ENCODE measurements at regions not wholly inside any gene's neighbourhood (a gene's known extent, or its start where the extent isn't known, plus 50 kb on each side); places are given as distances from the start of the nearest gene placed in this dataset.

DNA sequence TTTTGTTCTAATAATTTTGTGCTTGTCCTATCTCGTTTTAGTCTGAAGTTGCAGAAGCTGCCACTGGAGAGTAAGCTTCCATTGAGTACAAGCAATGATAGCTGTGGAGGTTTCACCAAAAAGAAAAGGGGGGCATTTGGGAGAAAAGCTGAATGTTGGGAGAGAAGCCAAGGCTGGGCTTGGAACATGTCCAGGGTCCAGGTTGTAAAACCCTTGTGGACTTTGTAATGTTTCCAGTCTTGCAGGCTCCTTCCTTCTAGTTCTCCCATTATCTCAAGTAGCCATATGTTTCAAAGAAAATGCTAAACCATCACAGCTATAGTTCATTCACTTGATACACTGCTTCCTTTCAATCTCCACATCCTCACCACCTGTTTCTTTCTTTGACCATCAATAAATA, 880.2 kb downstream of the NLGN4Y start:
- no peak for DNase-seq

DNA sequence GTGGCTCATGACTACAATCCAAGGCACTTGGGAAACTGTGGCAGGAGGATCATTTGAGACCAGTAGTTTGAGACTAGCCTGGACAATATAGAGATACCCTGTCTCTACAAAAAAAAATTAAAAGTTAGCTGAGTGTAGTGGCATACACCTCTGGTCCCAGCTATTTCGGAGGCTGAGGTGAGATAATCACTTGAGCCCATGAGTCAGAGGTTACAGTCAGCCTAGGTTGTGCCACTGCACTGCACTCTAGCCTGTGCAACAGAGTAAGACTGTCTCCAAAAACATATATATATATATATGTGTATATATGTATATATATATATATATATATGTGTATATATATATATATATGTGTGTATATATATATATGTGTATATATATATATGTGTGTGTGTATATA, 890.8 kb downstream of the NLGN4Y start:
- DNase-seq: no peak

DNA sequence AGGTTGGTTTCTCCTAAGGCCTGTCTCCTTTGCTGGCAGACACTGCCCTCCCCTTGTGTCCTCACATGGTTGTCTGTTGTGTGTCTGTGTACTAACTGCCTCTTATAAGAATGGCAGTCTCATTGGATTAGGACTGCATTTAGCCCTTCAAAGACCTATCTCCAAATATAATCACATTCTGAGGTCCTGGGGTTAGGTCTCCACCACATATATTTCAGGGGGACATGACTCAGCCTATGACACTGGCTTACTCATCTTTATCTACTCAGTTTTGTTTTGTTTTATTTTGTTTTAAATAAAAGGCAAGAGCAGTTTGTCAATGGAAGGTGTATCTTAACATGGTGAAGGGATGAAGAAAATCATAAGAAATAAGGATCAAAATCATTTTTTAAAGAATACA, 894.3 kb downstream of the NLGN4Y start:
- no peak for DNase-seq

DNA sequence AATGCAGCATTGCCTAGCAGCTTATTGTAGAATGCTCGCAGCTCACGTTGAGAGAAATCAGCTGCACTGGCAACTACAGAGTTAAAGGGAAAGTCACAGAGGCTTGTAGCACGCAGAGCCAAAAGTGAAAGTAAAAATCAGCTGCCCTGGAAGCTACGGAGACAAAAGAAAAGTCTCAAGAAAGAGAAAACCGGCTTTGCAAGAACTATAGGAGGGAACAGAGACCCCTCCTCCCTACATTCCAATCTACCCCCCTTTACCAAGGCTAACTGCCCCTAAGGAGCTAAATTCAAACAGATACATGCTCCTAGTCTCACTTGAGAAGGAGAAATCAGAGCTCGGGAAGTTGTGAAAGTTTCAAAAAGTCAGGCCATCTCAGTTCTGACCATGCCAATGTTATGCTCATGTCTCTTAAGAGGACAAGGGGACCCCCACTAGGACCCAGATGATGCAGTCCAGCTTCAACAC, 900.4 kb downstream of the NLGN4Y start:
- no peak for DNase-seq

DNA sequence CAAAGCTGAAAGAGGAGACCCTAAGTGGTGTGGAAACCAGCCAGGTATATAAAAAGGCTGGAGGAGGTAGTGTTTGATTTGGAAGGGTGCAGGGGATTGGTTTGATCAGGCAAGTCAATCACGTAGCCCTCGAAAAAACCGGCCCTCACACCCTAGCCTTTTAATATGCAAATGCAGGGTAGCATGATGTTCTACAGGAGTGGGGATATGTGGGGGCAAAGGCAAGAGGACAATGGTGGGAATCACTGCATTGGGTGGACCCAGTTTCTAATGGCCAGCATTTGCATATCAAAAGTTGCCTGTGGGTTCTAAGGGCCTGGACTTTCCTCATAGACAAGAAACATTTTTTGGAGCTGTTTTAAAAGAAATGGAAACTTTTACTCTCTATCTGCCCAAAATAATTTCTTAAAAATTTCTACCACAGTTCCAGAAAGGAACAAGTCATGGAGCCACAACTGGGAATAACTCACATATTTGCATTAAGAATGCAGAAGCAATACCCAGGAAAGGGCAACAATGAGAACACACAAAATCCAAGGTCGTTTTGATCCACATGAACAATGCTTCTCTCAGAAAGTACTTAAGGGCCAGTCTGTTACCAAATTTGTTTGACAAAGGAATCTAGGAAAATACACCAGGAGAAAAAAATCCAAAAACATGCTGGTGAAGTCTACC, 915.8 kb downstream of the NLGN4Y start:
- DNase-seq: no peak

DNA sequence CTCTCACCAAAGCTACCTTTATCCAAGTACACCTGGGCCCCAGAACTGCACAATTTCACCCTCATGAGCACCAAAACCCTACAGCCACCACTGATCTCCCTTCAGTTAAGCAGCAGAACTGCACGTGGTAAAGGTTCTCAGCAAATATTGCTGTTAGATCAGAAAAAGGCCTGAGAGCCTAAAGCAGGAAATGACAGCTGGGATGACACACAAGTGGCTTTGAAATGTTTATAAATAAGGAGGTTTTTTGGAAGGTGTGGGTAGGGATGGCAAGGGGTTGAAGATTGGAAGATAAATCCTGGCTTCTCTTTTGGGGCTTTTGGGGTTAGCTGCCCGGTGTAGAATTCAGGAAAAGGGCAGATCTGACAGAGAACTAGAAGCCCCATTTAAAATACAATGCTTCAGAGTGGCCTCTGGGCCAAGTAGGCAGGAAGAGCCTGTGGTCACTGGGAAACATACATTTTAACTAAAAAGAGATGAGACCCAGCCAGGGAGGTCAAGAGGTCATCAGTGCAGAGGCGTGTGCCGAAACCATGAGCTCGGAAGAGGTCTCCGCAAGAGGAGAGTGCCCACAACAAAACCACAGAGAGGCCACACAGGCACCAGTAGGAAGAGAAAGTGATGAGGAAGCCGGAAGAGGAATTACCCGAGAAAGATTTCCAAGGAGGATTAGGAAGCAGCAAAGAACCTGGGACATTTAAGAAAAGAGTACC, 916.5 kb downstream of the NLGN4Y start:
- DNase-seq: no peak

DNA sequence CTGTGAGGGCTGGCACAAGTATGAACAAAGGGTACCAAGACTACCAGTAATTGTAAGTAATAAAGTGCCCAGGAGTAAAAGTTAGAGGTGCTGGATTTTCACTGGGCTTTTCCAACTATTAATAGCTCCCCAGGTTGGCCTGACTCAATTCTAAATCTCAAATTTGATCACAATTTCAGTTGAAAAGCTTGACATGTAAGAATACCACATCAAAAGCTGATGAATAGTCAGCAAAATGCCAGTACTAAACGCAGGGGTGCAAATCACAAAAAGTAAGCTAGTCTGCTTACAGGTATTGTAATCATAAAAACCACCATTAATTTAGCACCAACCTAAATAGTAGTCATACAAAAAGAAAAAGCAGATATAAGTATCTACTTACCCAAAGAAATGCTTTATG, 917.5 kb downstream of the NLGN4Y start:
- no peak for DNase-seq

DNA sequence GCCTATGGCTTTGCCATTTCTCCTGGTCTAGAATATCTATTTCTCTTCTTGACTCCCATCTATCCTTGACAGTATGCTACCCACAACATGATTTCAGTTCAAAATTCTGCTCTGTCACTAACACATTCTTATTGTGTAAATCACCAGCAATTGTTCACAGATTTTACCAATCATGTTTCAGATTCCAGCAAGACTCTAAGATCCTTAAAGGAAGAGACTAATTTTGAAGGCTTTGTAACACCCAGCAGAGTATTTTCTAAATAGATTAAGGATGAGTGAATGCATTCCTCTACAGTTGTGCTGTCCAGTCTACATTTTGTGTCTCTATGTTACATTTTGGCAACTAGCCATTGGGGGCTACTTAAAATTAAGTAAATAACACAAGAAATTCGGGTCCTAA, 921.5 kb downstream of the NLGN4Y start:
- DNase-seq: no peak

DNA sequence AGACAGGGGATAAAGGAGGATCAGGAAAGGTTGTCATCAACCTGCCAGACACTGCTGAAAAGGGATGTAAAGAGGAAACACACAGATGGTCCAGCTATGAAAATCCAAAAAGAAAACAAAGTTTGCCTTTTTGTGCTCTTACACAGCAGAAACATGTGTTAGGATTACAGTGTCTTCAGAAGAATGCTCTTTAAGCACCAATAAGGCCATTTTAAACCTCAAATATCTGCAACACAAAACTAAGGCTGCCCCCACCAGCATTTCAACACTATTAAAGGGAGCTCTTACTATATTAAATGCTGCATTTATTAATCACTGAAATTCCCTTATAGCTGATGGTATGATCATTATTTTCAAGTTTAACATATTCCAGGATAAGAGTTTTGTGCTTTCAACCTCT, 922.5 kb downstream of the NLGN4Y start:
- no peak for DNase-seq

DNA sequence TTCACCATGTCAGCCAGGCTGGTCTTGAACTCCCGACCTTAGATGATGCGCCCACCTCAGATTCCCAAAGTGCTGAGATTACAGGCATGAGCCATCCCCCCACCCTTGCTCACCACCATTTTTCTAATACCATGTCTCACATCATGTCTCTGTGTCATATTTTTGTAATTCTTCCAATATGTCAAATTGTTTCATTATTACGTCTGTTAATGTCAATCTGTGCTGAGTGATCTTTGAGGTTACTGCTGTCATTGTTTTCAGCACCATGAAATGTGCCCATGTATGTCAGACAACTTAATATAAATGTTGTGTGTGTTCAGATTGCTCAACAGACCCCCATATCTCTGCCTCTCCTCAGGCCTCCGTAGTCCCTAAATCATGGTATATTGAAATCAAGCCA, 923.6 kb downstream of the NLGN4Y start:
- DNase-seq: no peak

DNA sequence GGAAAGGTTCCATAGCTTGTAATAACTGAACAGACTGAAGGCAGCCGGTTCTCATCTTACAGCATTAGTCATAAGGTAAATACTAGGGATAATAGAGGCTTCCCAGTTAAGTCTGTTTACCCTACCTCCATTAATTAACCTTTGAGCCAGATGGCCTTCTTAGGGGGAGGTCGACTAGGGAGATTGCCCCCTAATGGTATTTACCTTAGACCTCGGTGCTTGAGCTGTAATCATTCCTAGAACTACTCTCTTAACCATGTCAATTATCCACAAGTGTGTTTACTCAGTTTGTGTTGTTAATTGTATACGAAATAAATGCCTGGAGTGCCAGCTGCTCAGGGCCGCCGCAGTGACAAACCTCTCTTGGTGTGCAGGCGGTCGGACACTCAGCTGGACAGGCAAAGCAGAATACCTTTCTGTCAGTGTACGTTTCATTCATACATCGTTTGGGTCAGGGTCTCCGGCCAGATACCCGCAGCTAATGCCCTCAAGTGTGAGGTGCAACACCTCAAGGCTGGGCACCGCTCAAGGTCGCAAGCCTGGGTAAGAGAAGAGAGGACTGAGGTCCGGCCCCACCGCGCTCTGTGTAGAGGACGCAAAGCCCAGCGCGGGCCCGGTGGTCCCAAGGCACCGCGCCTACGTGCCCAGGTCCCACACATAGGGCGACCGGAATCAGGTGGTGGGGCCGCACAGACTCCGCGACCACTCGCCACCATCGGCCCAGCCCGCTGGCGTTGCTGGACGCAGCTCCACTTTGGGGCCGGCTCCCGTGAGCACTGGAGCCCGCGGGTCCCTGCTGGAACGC, 931.0 kb downstream of the NLGN4Y start:
- peak; percentile 1 for DNase-seq

DNA sequence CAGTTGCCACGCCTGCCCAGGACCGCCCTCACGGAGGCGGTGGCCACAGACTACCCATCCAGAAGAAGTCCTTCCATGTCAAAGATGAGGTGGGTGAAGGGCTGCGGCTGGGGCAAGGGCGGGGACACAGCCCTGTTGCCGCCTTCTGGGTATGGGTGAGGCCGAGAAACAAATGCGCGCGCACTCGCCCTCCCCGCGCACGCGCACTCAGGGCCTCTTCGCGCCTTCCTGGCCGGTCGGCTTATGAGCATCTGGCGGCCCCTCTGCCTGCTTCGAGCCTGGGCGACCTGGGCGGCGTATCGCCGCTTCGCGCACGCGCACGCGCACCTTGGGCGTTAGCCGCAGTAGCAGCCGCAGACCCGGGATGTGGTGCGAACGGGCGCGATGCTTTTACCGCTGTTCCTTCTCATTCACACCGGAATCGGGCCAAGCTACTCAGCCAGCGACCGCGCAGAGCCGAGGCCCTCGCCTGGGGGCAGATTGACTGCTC, 931.7 kb downstream of the NLGN4Y start:
- no peak for DNase-seq

DNA sequence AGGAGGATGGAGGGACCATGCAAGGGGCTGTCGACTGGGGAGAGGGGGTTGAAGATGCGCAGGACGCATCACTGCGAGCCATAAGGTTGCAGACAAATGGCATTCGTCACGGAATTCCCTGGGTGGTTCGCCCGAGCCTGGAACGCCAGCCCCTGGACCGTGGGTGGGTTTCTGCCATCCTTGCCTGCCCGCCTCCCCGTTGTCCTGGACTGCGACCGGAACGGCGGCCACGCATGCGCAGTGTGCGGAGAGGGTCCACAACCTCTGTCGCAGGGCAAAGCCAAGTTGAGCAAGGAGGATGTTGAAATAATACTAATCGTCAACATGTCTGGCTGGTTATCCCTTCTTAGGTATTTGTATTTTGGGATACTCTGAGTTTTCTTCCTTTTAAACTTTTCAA, 932.2 kb downstream of the NLGN4Y start:
- DNase-seq: no peak

DNA sequence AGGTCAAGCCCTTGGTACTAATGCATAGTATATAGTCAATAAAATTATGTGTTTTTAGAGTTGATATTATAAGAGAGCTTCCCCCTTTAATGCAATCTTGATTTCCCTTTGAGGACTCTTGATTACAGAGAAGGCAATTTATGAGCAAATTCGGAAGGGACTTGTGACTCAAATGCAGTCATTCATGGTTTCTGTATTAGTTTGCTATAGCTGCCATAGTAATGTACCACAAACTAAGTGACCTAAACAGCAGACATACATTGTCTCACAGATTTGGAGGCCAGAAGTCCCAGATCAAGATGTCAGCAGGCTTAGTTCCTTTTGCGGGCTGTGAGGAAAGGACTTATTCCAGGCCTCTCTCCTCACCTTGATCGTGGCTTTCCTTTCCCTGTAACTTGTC, 933.4 kb downstream of the NLGN4Y start:
- no peak for DNase-seq

DNA sequence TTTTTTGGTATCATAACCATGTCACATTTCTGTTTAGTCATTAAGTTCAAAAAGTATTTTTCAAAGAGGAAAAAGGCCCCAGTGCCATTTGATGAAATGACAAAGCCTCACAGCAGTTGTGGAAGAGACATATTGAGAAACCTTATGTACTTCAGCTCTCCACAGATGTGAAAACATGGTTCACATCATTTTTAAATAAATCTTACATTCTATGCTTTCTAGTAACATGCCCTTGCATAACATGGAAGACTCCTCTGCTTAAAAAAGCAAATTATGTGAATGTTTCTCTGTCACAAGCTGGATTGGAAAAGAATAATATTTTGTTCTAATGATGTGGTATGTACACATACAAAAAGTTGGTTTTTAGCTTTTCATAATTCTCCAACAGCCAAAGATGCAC, 934.1 kb downstream of the NLGN4Y start:
- DNase-seq: no peak

DNA sequence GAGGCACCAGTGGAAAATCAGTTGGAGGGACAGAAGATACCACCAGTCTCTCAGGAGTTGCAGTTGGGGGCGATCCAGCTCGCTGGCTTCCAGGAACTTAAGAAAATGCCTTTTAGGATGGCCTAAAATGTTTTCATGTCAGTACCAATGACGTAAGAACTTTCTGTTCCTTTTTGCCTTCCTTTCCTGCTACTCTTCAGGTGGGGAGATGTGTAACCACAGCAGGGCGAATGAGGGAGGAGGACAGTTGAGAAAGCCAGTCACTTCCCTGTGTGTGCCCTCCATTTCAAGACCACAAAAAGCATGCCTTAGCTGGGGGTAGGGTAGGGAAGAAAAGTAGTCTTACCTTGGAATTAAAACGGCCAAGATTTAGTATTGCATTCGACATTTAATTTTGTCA, 941.6 kb downstream of the NLGN4Y start:
- no peak for DNase-seq

DNA sequence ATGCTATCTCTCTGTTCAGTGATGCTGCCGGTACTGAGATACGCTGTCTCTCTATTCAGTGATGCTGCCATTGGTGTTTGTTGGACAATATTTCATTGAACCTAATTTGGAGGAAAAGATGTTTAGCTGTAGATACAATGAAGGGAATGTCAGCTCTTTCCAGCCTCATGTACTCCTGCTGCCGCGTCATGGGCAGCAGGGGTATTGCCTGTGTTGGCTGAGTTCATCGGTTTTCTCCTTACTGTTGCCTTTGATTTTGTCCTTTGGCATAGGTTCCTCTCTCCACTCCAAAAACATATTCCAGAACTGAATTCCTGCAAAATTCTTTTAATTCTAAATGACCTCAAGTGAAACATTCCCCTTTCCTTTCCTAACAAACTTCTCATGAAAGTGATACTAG, 942.6 kb downstream of the NLGN4Y start:
- DNase-seq: no peak

DNA sequence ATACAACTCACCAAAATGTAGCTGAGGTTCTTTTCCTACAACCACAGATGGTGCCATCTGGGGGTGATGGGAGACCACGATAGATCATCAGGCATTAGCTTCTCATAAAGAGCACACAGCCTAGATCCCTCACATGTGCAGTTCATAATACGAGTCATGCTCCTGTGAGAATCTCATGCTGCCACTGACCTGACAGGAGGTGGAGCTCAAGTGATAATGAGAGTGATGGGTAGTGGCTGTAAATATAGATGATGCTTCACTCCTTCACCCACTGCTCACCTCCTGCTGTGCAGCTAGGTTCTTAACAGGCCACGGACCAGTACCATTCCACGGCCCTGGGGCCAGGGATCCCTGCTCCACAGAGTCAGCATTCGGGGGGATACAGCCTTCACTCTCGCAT, 943.8 kb downstream of the NLGN4Y start:
- no peak for DNase-seq

DNA sequence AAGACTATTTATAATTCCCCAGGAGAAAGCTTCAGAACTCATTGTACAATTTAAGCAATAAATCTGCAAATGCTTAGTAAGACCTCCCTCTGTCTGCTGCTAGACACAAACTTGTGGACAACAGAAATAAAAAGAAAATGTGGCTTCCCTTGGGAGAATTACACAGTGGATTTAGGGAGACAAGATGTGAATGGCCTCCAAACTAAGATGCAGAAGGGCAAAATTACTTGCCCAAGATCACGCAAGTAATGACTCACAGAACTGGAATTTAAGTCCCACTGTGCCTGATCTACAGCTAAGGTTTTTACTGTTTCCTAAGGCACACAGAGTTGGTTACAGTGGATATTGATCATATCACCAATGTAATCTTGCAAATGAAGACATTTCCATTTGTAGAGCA, 947.0 kb downstream of the NLGN4Y start:
- DNase-seq: no peak

DNA sequence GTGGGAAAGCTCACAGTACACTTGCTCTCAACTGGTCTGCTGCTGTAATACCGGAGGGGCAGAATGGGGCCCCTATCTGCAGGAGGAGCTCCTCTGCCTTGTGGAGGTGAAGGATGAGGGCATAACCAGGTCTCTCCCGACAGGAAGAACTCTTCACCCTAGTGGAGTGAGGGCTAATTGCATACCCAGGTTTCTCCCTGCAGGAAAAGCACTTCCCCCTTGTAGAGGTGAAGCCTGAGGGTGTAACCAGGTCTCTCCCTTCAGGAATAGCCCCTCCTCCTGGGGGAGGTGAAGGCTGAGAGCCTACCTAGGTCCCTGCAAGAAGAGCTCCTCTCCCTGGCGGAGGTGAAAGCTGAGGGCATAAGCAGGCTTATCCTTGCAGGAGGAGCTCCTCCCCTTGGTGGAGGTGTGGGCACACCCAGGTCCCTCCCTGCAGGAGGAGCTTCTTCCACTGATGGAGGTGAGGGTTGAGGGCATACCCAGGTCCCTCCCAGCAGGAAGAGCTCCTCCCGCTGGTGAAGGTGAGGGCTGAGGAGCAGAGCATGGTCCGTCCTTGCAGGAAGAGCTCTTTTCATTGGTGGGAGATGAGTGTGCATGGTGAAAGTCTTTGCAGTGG, 954.1 kb downstream of the NLGN4Y start:
- no peak for DNase-seq

DNA sequence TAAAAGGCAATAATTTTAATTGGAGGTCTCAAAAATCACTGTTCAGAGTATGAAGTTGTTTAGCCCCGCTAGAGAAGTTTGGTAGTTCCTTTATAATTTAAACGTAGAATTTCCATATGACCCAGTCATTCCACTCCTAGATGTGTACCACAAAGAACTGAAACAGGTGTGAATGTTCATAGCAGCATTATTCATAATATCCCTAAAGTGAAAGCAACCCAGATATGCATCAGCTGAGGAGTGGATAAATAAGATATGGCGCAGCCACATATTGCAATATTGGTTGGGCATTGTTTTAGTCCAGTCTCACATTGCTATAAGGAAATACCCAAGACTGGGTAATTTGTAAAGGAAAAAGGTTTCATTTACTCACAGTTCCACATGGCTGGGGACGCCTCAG, 976.2 kb downstream of the NLGN4Y start:
- DNase-seq: no peak

DNA sequence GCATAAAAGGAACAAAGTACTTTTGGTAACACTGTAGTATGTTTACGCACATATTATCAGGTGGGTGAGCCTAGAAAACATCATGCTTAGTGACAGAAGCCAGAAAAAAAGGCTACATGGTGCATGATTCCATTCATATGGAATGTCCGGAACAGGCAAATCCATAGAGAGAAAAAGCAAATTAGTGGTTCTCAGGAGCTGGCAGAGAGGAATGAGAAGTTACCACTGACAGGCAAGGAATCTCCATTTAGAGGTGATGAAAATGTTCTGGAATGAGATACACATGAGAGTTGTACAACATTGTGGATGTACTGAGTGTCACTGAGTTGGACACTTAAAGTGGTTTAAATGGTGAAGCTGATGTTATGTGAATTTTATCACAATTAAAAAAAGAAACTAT, 976.9 kb downstream of the NLGN4Y start:
- DNase-seq: no peak

DNA sequence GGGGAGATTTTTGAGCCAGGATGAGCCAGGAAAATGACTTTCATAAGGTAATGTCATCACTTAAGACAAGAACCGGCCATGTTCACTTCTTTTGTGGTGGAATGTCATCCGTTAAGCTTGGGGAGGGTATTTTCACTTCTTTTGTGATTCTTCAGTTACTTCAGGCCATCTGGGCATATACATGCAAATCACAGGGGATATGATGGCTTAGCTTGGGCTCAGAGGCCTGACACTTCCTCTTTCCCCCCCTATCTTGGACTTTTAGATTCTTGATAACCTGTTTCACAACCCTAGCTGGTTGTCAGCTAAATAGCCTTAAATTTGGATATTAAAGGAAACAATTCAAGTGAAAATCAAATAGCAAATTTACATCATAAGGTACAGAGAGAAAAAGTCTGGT, 986.0 kb downstream of the NLGN4Y start:
- no peak for DNase-seq
